Muscle layer of duodenum (tissue), 2 donors: ENCODE measurements at regions not wholly inside any gene's neighbourhood (a gene's known extent, or its start where the extent isn't known, plus 50 kb on each side); places are given as distances from the start of the nearest gene placed in this dataset.
"Not testable (repeated sequence)": the region's sequence is repeated elsewhere in the genome, so short reads cannot be mapped to it uniquely, and the experiment has no call there.

Experiments used
- H3K27ac ChIP-seq: one replicate; pipeline ENCODE4 v1.7.0; 2013; ENCODE audit warnings: mild to moderate bottlenecking, low read length
- H3K27me3 ChIP-seq: one replicate; pipeline ENCODE4 v1.7.0; 2013; ENCODE audit warnings: low read depth, mild to moderate bottlenecking, control low read depth, low read length
- H3K36me3 ChIP-seq, 2 donors: one replicate each; pipeline ENCODE4 v1.7.0; 2013; ENCODE audit warnings: low read length in 2 of 2, control low read depth in 1 of 2, mild to moderate bottlenecking in 1 of 2; ENCODE audit not compliant: insufficient read depth in 2 of 2, control insufficient read depth in 1 of 2
- H3K4me1 ChIP-seq, 2 donors: one replicate each; pipeline ENCODE4 v1.7.0; 2013; ENCODE audit warnings: low read length in 2 of 2, mild to moderate bottlenecking in 2 of 2, control low read depth in 1 of 2, moderate library complexity in 1 of 2; ENCODE audit not compliant: insufficient read depth in 2 of 2, control insufficient read depth in 1 of 2
- H3K4me3 ChIP-seq, 2 donors: one replicate each; pipeline ENCODE4 v1.7.0; 2013; ENCODE audit warnings: low read length in 2 of 2, low read depth in 1 of 2, mild to moderate bottlenecking in 1 of 2
- H3K9me3 ChIP-seq, 2 donors: one replicate each; pipeline ENCODE4 v1.7.0; 2013; ENCODE audit warnings: low read length in 2 of 2, control low read depth in 1 of 2, mild to moderate bottlenecking in 1 of 2; ENCODE audit not compliant: control insufficient read depth in 1 of 2
- donor health status: healthy.

DNA sequence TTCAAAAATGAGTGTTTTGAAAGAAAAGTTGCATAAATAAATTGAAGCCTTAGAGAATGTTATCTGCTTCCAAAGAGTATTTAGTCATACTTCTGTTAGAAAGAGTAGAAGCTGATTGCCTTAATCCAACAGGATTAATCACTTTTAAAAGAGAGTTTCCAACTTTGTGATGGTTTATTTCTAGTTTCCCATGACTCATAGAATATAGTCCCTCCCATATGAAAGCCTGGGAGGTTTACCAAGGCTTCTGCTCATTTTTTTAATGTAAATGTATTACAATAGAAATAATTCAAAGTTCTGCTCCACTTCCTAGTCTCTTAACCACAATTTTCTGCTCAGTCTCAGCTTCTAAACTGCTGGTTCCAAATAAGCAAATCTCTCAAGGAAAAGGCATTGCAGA is 118.0 kb upstream of the IRAK1BP1 start:
- Histone ChIP-seq H3K9me3 (peaks cover 0 to 18% of the 10 kb centered on the region in 2 donors), H3K4me3 (no peak overlapping the region), H3K36me3 (no peaks in the 10 kb centered on the region), H3K27me3 (no peaks in the 10 kb centered on the region), H3K27ac (no peak overlapping the region), H3K4me1 (no peaks in the 10 kb centered on the region)

GRCh38 chr6:78758297-78758798 is 109.0 kb upstream of the IRAK1BP1 start:
- not testable (repeated sequence) for H3K27ac ChIP-seq, H3K4me1 ChIP-seq, H3K9me3 ChIP-seq, H3K36me3 ChIP-seq, H3K27me3 ChIP-seq, H3K4me3 ChIP-seq

DNA sequence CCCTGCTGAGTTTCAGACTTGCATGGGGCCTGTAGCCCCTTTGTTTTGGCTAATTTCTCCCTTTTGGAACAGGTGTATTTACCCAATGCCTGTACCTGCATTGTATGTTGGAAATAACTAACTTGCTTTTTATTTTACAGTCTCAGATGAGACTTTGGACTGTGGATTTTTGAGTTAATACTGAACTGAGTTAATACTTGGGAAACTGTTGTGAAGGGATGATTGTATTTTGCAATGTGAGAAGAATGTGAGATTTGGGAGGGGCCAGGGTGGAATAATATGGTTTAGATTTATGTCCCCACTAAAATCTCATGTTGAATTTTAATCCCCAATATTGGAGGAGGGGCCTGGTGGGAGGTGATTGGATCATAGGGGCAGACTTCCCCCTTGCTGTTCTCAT is 99.1 kb upstream of the IRAK1BP1 start:
- Histone ChIP-seq H3K36me3 (no peaks in the 10 kb centered on the region), H3K27ac (no peak overlapping the region), H3K4me3 (no peak overlapping the region), H3K9me3 (peaks cover 0 to 4% of the 10 kb centered on the region in 2 donors), H3K4me1 (no peaks in the 10 kb centered on the region), H3K27me3 (no peaks in the 10 kb centered on the region)

DNA sequence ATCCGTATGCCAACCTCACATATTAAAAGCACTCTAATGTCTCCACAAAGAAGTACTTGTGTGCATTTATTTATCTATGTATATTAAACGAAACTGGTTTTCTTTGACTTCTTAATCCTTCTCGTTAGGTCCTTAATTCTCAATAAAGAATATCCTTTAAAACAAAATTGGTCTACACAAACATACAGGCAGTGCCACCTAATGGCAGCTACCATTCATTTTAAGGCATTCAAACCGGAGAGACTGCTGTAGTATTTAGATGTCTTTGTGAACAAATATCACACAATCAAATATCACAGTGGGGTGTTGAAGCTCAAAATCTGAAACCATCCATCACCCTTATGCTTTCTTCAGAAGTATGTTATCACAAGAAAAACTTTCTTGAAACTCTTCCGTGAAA is 96.6 kb upstream of the IRAK1BP1 start:
- Histone ChIP-seq H3K9me3 (peaks cover 0 to 4% of the 10 kb centered on the region in 2 donors), H3K36me3 (no peaks in the 10 kb centered on the region), H3K4me1 (no peaks in the 10 kb centered on the region), H3K27ac (no peak overlapping the region), H3K4me3 (no peak overlapping the region), H3K27me3 (no peaks in the 10 kb centered on the region)

DNA sequence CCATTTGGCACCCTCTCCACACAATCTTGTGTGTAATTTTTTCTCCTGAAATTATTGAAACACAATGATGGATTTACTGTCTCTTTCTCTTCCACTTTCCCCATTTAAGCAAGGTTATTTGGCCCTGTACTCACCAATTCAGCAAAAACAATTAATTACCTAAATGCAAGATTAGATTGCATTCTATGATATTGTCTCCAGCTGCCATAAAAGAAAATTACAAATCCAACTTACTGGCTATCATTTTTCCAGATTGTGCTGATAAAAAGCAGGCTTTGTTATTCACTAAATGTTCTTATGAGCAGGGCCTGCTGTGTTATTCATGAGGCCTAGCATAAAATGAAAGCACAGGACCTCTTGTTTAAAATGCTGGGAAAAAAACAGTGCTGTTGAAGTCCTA is 95.8 kb upstream of the IRAK1BP1 start:
- Histone ChIP-seq H3K4me3 (no peak overlapping the region), H3K4me1 (no peaks in the 10 kb centered on the region), H3K27me3 (no peaks in the 10 kb centered on the region), H3K36me3 (no peaks in the 10 kb centered on the region), H3K9me3 (peaks cover 0 to 4% of the 10 kb centered on the region in 2 donors), H3K27ac (no peak overlapping the region)

DNA sequence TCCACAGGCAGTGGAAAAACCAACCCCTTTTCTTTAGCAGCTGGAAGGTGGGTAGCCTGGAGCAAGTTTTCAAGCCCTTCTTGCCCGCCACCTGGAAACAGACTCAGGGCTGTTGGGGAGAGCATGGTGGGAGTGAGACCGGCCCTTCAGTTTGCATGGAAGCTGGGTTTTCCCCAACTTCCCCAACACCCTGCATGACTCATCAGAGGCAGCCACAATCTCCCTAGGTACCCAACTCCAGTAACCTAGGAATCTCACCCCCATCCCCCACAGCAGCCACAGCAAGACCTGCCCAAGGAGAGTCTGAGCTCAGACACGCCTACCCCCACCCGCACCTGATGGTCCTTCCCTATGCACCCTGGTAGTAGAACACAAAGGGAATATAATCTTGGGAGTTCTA is 86.3 kb upstream of the IRAK1BP1 start:
- H3K9me3 ChIP-seq, result no peaks in the 10 kb centered on the region
- no peak overlapping the region for H3K4me3 ChIP-seq
- no peaks in the 10 kb centered on the region for H3K27me3 ChIP-seq
- no peaks in the 10 kb centered on the region for H3K36me3 ChIP-seq
- no peak overlapping the region for H3K27ac ChIP-seq
- H3K4me1 ChIP-seq, result no peaks in the 10 kb centered on the region

DNA sequence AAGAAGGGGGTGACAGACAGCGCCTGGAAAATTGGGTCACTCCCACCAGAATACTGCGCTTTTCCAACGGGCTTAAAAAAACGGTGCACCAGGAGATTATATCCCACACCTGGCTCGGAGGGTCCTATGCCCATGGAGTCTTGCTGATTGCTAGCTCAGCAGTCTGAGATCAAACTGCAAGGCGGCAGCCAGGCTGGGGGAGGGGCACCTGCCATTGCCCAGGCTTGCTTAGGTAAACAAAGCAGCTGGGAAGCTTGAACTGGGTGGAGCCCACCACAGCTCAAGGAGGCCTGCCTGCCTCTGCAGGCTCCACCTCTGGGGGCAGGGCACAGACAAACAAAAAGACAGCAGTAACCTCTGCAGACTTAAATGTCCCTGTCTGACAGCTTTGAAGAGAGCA is 84.0 kb upstream of the IRAK1BP1 start:
- not testable (repeated sequence) for H3K4me1 ChIP-seq, H3K27me3 ChIP-seq, H3K36me3 ChIP-seq, H3K4me3 ChIP-seq, H3K27ac ChIP-seq, H3K9me3 ChIP-seq

DNA sequence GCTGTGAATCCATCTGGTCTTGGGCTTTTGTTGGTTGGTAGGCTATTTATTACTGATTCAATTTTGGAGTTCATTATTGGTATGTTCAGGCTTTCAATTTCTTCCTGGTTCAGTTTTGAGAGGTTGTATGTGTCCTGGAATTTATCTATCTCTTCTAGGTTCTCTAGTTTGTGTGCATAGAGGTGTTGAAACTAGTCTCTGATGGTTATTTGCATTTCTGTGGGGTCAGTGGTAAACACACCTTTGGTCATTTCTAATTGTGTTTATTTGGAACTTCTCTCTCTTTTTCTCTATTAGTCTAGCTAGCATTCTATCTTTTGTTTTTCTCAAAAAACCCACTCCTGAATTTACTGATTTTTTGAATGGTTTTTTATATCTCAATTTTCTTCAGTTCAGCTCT is 70.1 kb upstream of the IRAK1BP1 start:
- no peak overlapping the region for H3K27ac ChIP-seq
- no peaks in the 10 kb centered on the region for H3K27me3 ChIP-seq
- no peaks in the 10 kb centered on the region for H3K36me3 ChIP-seq
- H3K4me1 ChIP-seq, result no peaks in the 10 kb centered on the region
- no peak overlapping the region for H3K4me3 ChIP-seq
- peaks cover 0 to 27% of the 10 kb centered on the region in 2 donors for H3K9me3 ChIP-seq

DNA sequence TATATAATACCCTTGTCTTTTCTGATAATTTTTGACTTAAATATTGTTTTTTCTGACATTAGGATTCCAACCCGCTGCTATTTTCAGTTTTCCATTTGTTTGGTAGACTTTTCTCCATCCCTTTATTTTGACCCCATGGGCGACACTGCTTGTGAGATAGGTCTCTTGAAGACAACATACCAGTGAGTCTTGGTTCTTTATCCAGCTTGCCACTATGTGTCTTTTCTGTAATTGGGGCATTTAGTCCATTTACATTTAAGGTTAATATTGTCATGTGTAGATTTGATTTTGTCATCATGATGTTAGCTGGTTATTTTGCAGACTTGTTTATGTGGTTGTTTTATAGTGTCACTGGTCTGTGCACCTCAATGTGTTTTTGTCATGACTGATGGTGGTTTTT is 67.7 kb upstream of the IRAK1BP1 start:
- Histone ChIP-seq H3K27ac (no peak overlapping the region), H3K27me3 (no peaks in the 10 kb centered on the region), H3K9me3 (peaks cover 0 to 33% of the 10 kb centered on the region in 2 donors), H3K4me1 (no peaks in the 10 kb centered on the region), H3K36me3 (no peaks in the 10 kb centered on the region), H3K4me3 (no peak overlapping the region)

DNA sequence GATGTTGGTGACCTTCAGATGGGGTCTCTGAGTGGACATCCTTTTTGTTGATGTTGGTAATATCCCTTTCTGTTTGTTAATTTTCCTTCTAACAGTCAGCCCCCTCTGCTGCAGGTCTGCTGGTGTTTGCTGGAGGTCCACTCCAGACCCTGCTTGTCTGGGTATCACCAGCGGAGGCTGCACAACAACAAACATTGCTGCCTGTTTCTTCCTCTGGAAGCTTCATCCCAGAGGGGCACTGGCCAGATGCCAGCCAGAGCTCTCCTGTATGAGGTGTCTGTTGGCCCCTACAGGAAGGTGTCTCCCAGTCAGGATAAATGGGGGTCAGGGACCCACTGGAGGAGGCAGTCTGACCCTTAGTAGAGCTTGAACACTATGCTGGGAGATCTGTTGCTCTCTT is 60.6 kb upstream of the IRAK1BP1 start:
- H3K4me1 ChIP-seq, H3K27me3 ChIP-seq, H3K4me3 ChIP-seq, H3K27ac ChIP-seq, H3K36me3 ChIP-seq: not testable (repeated sequence)
- H3K9me3 ChIP-seq, result peaks cover 0 to 25% of the 10 kb centered on the region in 2 donors

DNA sequence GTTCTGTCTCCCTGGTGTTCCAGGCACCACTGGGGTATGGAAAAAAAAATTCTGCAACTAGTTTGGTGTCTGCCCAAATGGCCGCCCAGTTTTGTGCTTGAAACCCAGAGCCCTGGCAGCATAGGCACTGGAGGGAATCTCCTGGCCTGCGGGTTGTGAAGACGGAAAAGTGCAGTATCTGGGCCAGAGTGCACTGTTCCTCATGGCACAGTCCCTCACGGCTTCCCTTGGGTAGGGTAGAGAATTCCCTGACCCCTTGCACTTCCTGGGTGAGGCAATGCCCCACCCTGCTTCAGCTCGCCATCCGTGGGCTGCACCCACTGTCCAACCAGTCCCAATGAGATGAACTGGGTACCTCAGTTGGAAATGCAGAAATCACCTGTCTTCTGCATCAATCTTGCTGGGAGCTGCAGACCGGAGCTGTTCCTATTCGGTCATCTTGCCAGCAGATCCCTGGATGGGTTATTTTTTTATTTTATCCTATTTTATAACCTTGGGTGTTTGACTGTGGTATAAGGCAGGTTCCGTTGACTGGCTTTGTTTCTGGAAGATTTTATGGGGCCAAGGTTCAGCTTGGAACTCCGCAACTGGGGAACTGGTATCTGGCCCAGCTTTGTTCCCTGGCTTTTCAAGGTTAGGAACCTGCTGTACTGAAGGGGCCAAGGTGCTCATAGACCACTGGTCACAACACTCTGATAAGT is 59.5 kb upstream of the IRAK1BP1 start:
- H3K27ac ChIP-seq, H3K36me3 ChIP-seq, H3K4me1 ChIP-seq, H3K4me3 ChIP-seq, H3K27me3 ChIP-seq: not testable (repeated sequence)
- peaks cover 0 to 25% of the 10 kb centered on the region in 2 donors for H3K9me3 ChIP-seq

DNA sequence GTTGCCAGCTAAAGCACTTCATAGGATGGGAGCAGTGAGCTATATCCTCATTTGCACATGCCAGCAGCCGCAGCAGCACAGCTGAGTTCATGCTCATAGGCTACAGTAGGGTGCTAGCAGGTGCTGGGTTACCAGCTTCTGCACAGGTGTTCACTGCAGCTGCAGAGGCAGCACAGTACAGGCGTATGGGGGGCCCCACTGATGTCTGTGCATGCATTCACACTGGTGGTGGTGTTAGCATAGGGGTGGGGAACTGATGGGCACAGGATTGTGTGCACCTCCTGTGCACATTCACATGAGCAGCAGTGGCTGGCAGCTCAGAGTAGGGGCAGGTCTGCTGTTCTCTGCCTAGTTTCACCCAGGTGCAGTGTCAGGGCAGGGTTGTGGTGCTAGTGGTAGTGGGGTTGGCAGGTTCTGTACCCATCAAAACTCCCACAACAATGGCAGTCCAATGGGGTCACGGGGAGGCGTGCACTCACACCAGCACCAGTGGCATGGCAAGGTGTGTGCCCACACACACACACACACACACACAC is 58.9 kb upstream of the IRAK1BP1 start:
- H3K4me1 ChIP-seq, result no peaks in the 10 kb centered on the region
- H3K36me3 ChIP-seq, result no peaks in the 10 kb centered on the region
- no peak overlapping the region for H3K4me3 ChIP-seq
- peaks cover 0 to 23% of the 10 kb centered on the region in 2 donors for H3K9me3 ChIP-seq
- H3K27ac ChIP-seq, result no peak overlapping the region
- no peaks in the 10 kb centered on the region for H3K27me3 ChIP-seq
